ENCODE measurements at regions not wholly inside any gene's neighbourhood (a gene's known extent, or its start where the extent isn't known, plus 50 kb on each side); places are given as distances from the start of the nearest gene placed in this dataset.

DNA sequence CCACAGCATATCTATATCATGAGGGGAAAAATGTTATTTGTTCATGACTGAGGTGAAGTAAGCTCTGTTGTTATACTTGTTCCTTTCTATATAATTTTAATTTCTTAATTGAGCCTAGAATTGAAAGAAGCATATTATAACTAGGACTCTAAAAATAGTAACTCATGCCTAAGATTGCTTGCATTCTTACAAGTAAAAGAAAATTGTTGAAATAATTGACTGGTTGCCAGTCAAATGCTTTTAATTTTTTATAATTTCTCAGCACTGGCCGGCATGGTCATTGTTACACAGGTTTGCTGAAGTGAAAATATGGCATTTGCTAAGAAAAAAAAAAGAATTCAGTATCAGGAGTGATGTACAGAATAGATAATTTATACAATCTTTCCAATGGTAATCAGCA, 104.8 kb downstream of the GASK1B start:
- no peaks in the 10 kb centered on the region for H3K27me3 ChIP-seq
- intact Hi-C loops (cut with DNase I; ENCODE audit: low total_unique reads): no loop called here
- TF ChIP-seq, protein P1, sequence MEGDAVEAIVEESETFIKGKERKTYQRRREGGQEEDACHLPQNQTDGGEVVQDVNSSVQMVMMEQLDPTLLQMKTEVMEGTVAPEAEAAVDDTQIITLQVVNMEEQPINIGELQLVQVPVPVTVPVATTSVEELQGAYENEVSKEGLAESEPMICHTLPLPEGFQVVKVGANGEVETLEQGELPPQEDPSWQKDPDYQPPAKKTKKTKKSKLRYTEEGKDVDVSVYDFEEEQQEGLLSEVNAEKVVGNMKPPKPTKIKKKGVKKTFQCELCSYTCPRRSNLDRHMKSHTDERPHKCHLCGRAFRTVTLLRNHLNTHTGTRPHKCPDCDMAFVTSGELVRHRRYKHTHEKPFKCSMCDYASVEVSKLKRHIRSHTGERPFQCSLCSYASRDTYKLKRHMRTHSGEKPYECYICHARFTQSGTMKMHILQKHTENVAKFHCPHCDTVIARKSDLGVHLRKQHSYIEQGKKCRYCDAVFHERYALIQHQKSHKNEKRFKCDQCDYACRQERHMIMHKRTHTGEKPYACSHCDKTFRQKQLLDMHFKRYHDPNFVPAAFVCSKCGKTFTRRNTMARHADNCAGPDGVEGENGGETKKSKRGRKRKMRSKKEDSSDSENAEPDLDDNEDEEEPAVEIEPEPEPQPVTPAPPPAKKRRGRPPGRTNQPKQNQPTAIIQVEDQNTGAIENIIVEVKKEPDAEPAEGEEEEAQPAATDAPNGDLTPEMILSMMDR (IDR thresholded peaks at IDR 0.05): no peak
- no peak for TF ChIP-seq POLR2A (IDR thresholded peaks at IDR 0.05)
- no peak for DNase-seq
- no peaks in the 10 kb centered on the region for H3K36me3 ChIP-seq
- H3K4me3 ChIP-seq: no peak overlapping the region
- no peak overlapping the region for H3K27ac ChIP-seq
- H3K9me3 ChIP-seq: no peaks in the 10 kb centered on the region
- no peaks in the 10 kb centered on the region for H3K4me1 ChIP-seq

DNA sequence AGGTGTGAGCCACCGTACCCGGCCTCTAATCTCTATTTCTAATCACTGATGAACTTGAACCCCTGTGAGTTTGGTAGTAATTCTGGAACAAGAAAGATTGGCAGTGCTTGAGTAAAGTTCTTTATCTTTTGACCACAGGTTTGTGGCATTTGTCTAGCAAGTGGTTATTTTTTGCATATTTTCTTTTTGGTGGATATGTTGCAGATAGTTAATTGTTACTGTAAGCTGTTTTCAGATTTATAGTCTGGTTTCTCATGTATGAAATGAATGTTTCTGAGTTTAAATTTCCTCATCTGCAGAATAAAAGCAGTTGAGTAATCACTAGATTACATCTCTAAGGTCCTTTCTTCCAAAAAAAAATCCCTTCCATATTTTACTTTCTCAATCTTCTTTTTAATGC, 105.2 kb downstream of the GASK1B start:
- Histone ChIP-seq H3K27ac (no peak overlapping the region), H3K9me3 (no peaks in the 10 kb centered on the region), H3K4me3 (no peak overlapping the region), H3K36me3 (no peaks in the 10 kb centered on the region), H3K27me3 (no peaks in the 10 kb centered on the region), H3K4me1 (no peaks in the 10 kb centered on the region)
- no peak for DNase-seq
- TF ChIP-seq, protein P1 (IDR thresholded peaks at IDR 0.05): no peak
- TF ChIP-seq POLR2A (IDR thresholded peaks at IDR 0.05): no peak
- intact Hi-C loops (cut with DNase I; ENCODE audit: low total_unique reads): no loop called here

DNA sequence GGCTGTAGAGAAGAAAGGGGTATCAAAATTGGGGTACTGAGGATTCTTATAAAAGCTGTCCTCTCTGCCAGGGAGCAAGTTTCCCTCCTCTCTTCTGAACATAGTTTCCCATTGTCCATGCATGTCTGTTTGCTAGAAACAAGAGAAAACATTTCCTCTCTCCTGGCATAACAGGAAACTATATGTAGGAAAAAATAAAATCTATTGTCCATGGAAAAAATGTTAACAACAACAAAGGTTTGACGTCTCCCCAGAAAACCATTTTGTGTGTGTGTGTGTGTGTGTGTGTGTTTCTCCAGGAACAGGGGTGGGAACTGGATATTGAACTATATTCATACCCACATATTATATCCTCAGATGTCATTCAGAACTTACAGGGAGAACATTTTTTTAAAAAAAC, 107.2 kb downstream of the GASK1B start:
- DNase-seq: no peak
- no peak overlapping the region for H3K4me3 ChIP-seq
- intact Hi-C loops (cut with DNase I; ENCODE audit: low total_unique reads): no loop called here
- no peaks in the 10 kb centered on the region for H3K27me3 ChIP-seq
- no peak for TF ChIP-seq POLR2A (IDR thresholded peaks at IDR 0.05)
- TF ChIP-seq, protein P1 (IDR thresholded peaks at IDR 0.05): no peak
- H3K9me3 ChIP-seq: no peaks in the 10 kb centered on the region
- no peak overlapping the region for H3K27ac ChIP-seq
- H3K36me3 ChIP-seq: no peaks in the 10 kb centered on the region
- H3K4me1 ChIP-seq: no peaks in the 10 kb centered on the region

DNA sequence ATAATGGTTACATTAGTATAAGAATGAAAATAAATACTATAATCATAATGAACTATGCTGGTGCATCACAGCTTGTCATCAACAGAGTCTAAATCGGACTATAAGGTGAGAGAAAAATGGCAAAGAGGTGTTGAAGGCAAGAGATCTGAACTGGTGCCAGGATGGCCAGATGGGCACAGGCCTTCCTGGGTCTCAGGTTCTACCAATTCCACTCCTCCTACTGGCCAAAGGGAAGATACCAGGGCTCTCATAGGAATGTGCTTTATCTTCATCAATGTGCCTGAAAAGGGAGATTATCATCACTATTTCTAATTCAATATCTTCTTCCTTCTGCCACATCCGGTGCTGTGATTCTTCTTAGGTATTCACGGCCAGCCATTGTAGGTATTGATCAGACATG, 107.6 kb downstream of the GASK1B start:
- Histone ChIP-seq H3K27me3 (no peaks in the 10 kb centered on the region), H3K4me3 (no peak overlapping the region), H3K9me3 (no peaks in the 10 kb centered on the region), H3K36me3 (no peaks in the 10 kb centered on the region), H3K27ac (no peak overlapping the region), H3K4me1 (no peaks in the 10 kb centered on the region)
- DNase-seq: no peak
- TF ChIP-seq, protein P1 (IDR thresholded peaks at IDR 0.05): no peak
- TF ChIP-seq POLR2A (IDR thresholded peaks at IDR 0.05): no peak
- intact Hi-C loops (cut with DNase I; ENCODE audit: low total_unique reads): no loop called here

DNA sequence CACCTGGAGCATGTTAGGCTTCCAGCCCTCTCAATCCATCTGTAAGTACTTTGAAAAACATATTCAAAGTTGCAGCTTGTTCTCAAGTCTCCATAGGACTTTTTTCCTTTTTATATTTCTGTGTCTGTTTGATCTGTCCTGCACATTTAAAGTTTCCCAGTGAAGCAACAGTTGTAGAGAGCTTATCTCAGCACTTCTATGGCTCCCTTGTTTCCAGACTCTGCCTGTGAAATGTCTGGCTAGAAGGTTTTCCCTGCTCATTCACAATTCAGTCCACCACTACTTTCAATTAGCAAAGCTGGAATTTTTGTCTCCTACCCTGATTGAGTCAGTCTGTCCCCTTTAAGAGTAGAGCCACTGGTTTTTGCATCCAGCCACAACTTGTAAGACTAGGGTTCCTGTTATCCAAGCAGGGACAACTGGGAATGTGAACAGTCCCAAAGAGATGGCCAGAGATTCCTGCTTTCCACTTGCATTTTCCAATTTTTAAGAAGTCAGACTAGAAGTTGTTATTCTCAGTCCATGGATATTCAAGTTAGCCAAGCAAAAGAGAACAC, 116.1 kb downstream of the GASK1B start:
- intact Hi-C loops (cut with DNase I; ENCODE audit: low total_unique reads): no loop called here
- no peak for TF ChIP-seq POLR2A (IDR thresholded peaks at IDR 0.05)
- TF ChIP-seq, protein P1 (IDR thresholded peaks at IDR 0.05): no peak
- no peaks in the 10 kb centered on the region for H3K9me3 ChIP-seq
- H3K27me3 ChIP-seq: no peaks in the 10 kb centered on the region
- no peak overlapping the region for H3K4me3 ChIP-seq
- peak overlapping the region; percentile 31 to 84 for H3K27ac ChIP-seq
- H3K36me3 ChIP-seq: no peaks in the 10 kb centered on the region
- no peak for DNase-seq
- no peaks in the 10 kb centered on the region for H3K4me1 ChIP-seq

Measured in uterus (tissue), 3 donors.